ENCODE measurements at regions not wholly inside any gene's neighbourhood (a gene's known extent, or its start where the extent isn't known, plus 50 kb on each side); places are given as distances from the start of the nearest gene placed in this dataset.

GRCh38 chr2:211203986-211204385, 647.6 kb downstream of the CPS1 start:
- H3K36me3 ChIP-seq (ENCODE audit: control insufficient read depth in 4 of 4, insufficient read depth in 4 of 4, low read length in 4 of 4) = no peaks in the 10 kb centered on the region
- no peaks in the 10 kb centered on the region for H3K27me3 ChIP-seq (ENCODE audit: control insufficient read depth in 3 of 3, insufficient read depth in 3 of 3, low read length in 2 of 3)
- no peaks in the 10 kb centered on the region for H3K9me3 ChIP-seq (ENCODE audit: control insufficient read depth in 4 of 4, insufficient read depth in 3 of 4, low read length in 3 of 4)
- ATAC-seq (ENCODE audit: insufficient read depth, low FRiP score) (no peak), DNase-seq (no peak)
- no peak overlapping the region for H3K9ac ChIP-seq (ENCODE audit: insufficient read depth in 1 of 2, low read length in 2 of 2)
- H3K4me1 ChIP-seq (ENCODE audit: control insufficient read depth in 5 of 5, insufficient read depth in 5 of 5, low read length in 5 of 5) = no peaks in the 10 kb centered on the region
- H3K27ac ChIP-seq (ENCODE audit: low read depth in 1 of 2, low read length in 1 of 2) = no peak overlapping the region
- H3K4me3 ChIP-seq = no peak overlapping the region
- no peak for TF ChIP-seq CTCF (IDR thresholded peaks at IDR 0.05; ENCODE audit: control extremely low read depth, extremely low read depth)

- Histone ChIP-seq H3K36me3 (ENCODE audit: control insufficient read depth in 4 of 4, insufficient read depth in 4 of 4, low read length in 4 of 4) (no peaks in the 10 kb centered on the region), H3K9ac (ENCODE audit: insufficient read depth in 1 of 2, low read length in 2 of 2) (no peak overlapping the region), H3K27me3 (ENCODE audit: control insufficient read depth in 3 of 3, insufficient read depth in 3 of 3, low read length in 2 of 3) (no peaks in the 10 kb centered on the region), H3K9me3 (ENCODE audit: control insufficient read depth in 4 of 4, insufficient read depth in 3 of 4, low read length in 3 of 4) (no peaks in the 10 kb centered on the region), H3K4me1 (ENCODE audit: control insufficient read depth in 5 of 5, insufficient read depth in 5 of 5, low read length in 5 of 5) (no peaks in the 10 kb centered on the region), H3K27ac (ENCODE audit: low read depth in 1 of 2, low read length in 1 of 2) (no peak overlapping the region), H3K4me3 (no peak overlapping the region)
- ATAC-seq (ENCODE audit: insufficient read depth, low FRiP score) (no peak), DNase-seq (no peak)
- TF ChIP-seq CTCF (IDR thresholded peaks at IDR 0.05; ENCODE audit: control extremely low read depth, extremely low read depth) = no peak
- WGBS, 2 donors = 64% methylated on average over 2 of the region's 2 CpGs
These were observed 648.1 kb downstream of the CPS1 start for GRCh38 chr2:211204456-211204855.

GRCh38 chr2:211204902-211205301, 648.5 kb downstream of the CPS1 start:
- no peak for DNase-seq
- Histone ChIP-seq H3K9me3 (ENCODE audit: control insufficient read depth in 4 of 4, insufficient read depth in 3 of 4, low read length in 3 of 4) (no peaks in the 10 kb centered on the region), H3K27ac (ENCODE audit: low read depth in 1 of 2, low read length in 1 of 2) (no peak overlapping the region), H3K9ac (ENCODE audit: insufficient read depth in 1 of 2, low read length in 2 of 2) (no peak overlapping the region), H3K4me1 (ENCODE audit: control insufficient read depth in 5 of 5, insufficient read depth in 5 of 5, low read length in 5 of 5) (no peaks in the 10 kb centered on the region), H3K36me3 (ENCODE audit: control insufficient read depth in 4 of 4, insufficient read depth in 4 of 4, low read length in 4 of 4) (no peaks in the 10 kb centered on the region), H3K4me3 (no peak overlapping the region), H3K27me3 (ENCODE audit: control insufficient read depth in 3 of 3, insufficient read depth in 3 of 3, low read length in 2 of 3) (no peaks in the 10 kb centered on the region)
- 82 to 83% methylated on average over 6 of the region's 6 CpGs for WGBS, 2 donors
- TF ChIP-seq CTCF (IDR thresholded peaks at IDR 0.05; ENCODE audit: control extremely low read depth, extremely low read depth) = no peak
- ATAC-seq (ENCODE audit: insufficient read depth, low FRiP score) = no peak

- no peak overlapping the region for H3K4me3 ChIP-seq
- 65 to 88% methylated on average over 1 of the region's 1 CpG for WGBS, 2 donors
These were observed 649.0 kb downstream of the CPS1 start for GRCh38 chr2:211205358-211205757.

More at GRCh38 chr2:211205358-211205757, 649.0 kb downstream of the CPS1 start:
- no peak for TF ChIP-seq CTCF (IDR thresholded peaks at IDR 0.05; ENCODE audit: control extremely low read depth, extremely low read depth)
- DNase-seq (no peak), ATAC-seq (ENCODE audit: insufficient read depth, low FRiP score) (no peak)
- Histone ChIP-seq H3K27ac (ENCODE audit: low read depth in 1 of 2, low read length in 1 of 2) (no peak overlapping the region), H3K27me3 (ENCODE audit: control insufficient read depth in 3 of 3, insufficient read depth in 3 of 3, low read length in 2 of 3) (no peaks in the 10 kb centered on the region), H3K36me3 (ENCODE audit: control insufficient read depth in 4 of 4, insufficient read depth in 4 of 4, low read length in 4 of 4) (no peaks in the 10 kb centered on the region), H3K9me3 (ENCODE audit: control insufficient read depth in 4 of 4, insufficient read depth in 3 of 4, low read length in 3 of 4) (no peaks in the 10 kb centered on the region), H3K4me1 (ENCODE audit: control insufficient read depth in 5 of 5, insufficient read depth in 5 of 5, low read length in 5 of 5) (no peaks in the 10 kb centered on the region), H3K9ac (ENCODE audit: insufficient read depth in 1 of 2, low read length in 2 of 2) (no peak overlapping the region)
